ENCODE measurements at regions not wholly inside any gene's neighbourhood (a gene's known extent, or its start where the extent isn't known, plus 50 kb on each side); places are given as distances from the start of the nearest gene placed in this dataset.

- TF ChIP-seq, protein P1, sequence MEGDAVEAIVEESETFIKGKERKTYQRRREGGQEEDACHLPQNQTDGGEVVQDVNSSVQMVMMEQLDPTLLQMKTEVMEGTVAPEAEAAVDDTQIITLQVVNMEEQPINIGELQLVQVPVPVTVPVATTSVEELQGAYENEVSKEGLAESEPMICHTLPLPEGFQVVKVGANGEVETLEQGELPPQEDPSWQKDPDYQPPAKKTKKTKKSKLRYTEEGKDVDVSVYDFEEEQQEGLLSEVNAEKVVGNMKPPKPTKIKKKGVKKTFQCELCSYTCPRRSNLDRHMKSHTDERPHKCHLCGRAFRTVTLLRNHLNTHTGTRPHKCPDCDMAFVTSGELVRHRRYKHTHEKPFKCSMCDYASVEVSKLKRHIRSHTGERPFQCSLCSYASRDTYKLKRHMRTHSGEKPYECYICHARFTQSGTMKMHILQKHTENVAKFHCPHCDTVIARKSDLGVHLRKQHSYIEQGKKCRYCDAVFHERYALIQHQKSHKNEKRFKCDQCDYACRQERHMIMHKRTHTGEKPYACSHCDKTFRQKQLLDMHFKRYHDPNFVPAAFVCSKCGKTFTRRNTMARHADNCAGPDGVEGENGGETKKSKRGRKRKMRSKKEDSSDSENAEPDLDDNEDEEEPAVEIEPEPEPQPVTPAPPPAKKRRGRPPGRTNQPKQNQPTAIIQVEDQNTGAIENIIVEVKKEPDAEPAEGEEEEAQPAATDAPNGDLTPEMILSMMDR (IDR thresholded peaks at IDR 0.05 in 4 of 5, conservative IDR thresholded peaks at IDR 0.05 in 1 of 5) = no peak
- TF ChIP-seq POLR2A (IDR thresholded peaks at IDR 0.05) = no peak
Observed at GRCh38 chr6:74755196-74755595, 450.7 kb downstream of the COL12A1 start.
